Testis (tissue), 2 donors: ENCODE measurements at regions not wholly inside any gene's neighbourhood (a gene's known extent, or its start where the extent isn't known, plus 50 kb on each side); places are given as distances from the start of the nearest gene placed in this dataset.

Experiments
- DNase-seq: peaks from one replicate; pipeline ENCODE4 v3.0.0-alpha.2; 2019
- H3K27ac ChIP-seq, 2 donors: fragments of 200-600 bp; sonication (generic); one replicate each; pipeline ENCODE4 v1.5.1; 2019
- H3K27me3 ChIP-seq: fragments of 200-600 bp; sonication (generic); one replicate; pipeline ENCODE4 v1.5.1; 2019
- H3K36me3 ChIP-seq: fragments of 200-600 bp; sonication (generic); one replicate; pipeline ENCODE4 v1.5.1; 2017; ENCODE audit warnings: low read depth; ENCODE audit errors: missing control alignments
- H3K4me1 ChIP-seq: fragments of 200-600 bp; sonication (generic); one replicate; pipeline ENCODE4 v1.5.1; 2019
- H3K4me3 ChIP-seq, 2 donors: fragments of 200-600 bp; sonication (generic); one replicate each; pipeline ENCODE4 v1.5.1; 2017 to 2019
- H3K9me3 ChIP-seq: fragments of 200-600 bp; sonication (generic); one replicate; pipeline ENCODE4 v1.5.1; 2017
- CTCF ChIP-seq, 3 experiments: fragments of 450-650 bp in 2 of 3; fragments of 200-600 bp in 1 of 3; sonication (generic) in 1 of 3; IDR thresholded peaks; one replicate each; pipeline ENCODE4 v1.5.1; 2016 to 2019; ENCODE audit warnings: antibody characterized with exemption in 3 of 3, mild to moderate bottlenecking in 2 of 3, moderate library complexity in 1 of 3
- POLR2A ChIP-seq: fragments of 450-650 bp; IDR thresholded peaks from one replicate; pipeline ENCODE4 v1.6.1; 2017; ENCODE audit warnings: antibody characterized with exemption, mild to moderate bottlenecking, moderate library complexity
- WGBS, 2 donors: methylation state at CpG; one replicate each; pipeline ENCODE4 v1.1.5; 2018; 5-methylcytosine and 5-hydroxymethylcytosine counted together
- intact Hi-C: fragments of 100-400 bp; cut with DNase I; formaldehyde crosslinking; loops from one replicate; pipeline ENCODE4 v1.15.1; 2023; ENCODE audit warnings: low total_unique reads

- Histone ChIP-seq H3K4me3 (no peak overlapping the region), H3K4me1 (no peaks in the 10 kb centered on the region), H3K27ac (no peak overlapping the region), H3K27me3 (no peaks in the 10 kb centered on the region), H3K9me3 (no peaks in the 10 kb centered on the region), H3K36me3 (no peaks in the 10 kb centered on the region)
- TF ChIP-seq CTCF (IDR thresholded peaks at IDR 0.05) (no peak), POLR2A (no peak)
- WGBS, 2 donors = 27 to 30% methylated on average over 13 of the region's 13 CpGs
- intact Hi-C loops = no loop called here
- no peak for DNase-seq
Observed at GRCh38 chr5:173833196-173833985, 54.8 kb upstream of the CPEB4 start.

- no peak overlapping the region for H3K27ac ChIP-seq
- no peaks in the 10 kb centered on the region for H3K27me3 ChIP-seq
- H3K4me3 ChIP-seq = no peak overlapping the region
- H3K36me3 ChIP-seq = no peaks in the 10 kb centered on the region
- 78 to 89% methylated on average over 7 of the region's 7 CpGs for WGBS, 2 donors
- TF ChIP-seq CTCF (IDR thresholded peaks at IDR 0.05) = no peak
- no peak for TF ChIP-seq POLR2A
- no peaks in the 10 kb centered on the region for H3K4me1 ChIP-seq
- DNase-seq = no peak
- no peaks in the 10 kb centered on the region for H3K9me3 ChIP-seq
- intact Hi-C loops = no loop called here
Observed at GRCh38 chr5:173834071-173834771, 53.9 kb upstream of the CPEB4 start.

- WGBS, 2 donors = 88 to 97% methylated on average over 3 of the region's 3 CpGs
- H3K9me3 ChIP-seq = no peaks in the 10 kb centered on the region
- DNase-seq = no peak
- TF ChIP-seq CTCF (IDR thresholded peaks at IDR 0.05) (no peak), POLR2A (no peak)
- no peaks in the 10 kb centered on the region for H3K4me1 ChIP-seq
- H3K4me3 ChIP-seq = no peak overlapping the region
- H3K27ac ChIP-seq = no peak overlapping the region
- intact Hi-C loops = no loop called here
- no peaks in the 10 kb centered on the region for H3K27me3 ChIP-seq
- no peaks in the 10 kb centered on the region for H3K36me3 ChIP-seq
Observed at GRCh38 chr5:173835131-173835530, 53.0 kb upstream of the CPEB4 start.

GRCh38 chr5:173835661-173836060, 52.5 kb upstream of the CPEB4 start:
- Histone ChIP-seq H3K27ac (no peak overlapping the region), H3K9me3 (no peaks in the 10 kb centered on the region), H3K4me3 (no peak overlapping the region), H3K36me3 (no peaks in the 10 kb centered on the region), H3K4me1 (no peaks in the 10 kb centered on the region), H3K27me3 (no peaks in the 10 kb centered on the region)
- WGBS, 2 donors = 72 to 86% methylated on average over 6 of the region's 6 CpGs
- TF ChIP-seq CTCF (IDR thresholded peaks at IDR 0.05) = no peak
- TF ChIP-seq POLR2A = no peak
- intact Hi-C loops = no loop called here
- DNase-seq = no peak
